ENCODE measurements at regions not wholly inside any gene's neighbourhood (a gene's known extent, or its start where the extent isn't known, plus 50 kb on each side); places are given as distances from the start of the nearest gene placed in this dataset.

- ChIA-PET POLR2A (no interaction called here), CTCF (interaction anchor here (0.6 kb wide), 1 partner anchor 490 kb away, joined by 4 read pairs; no protein-coding TSS in a partner anchor)
- Histone ChIP-seq H3K4me3 (ENCODE audit: low read depth, low read length) (no peak overlapping the region), H3K4me1 (ENCODE audit: control insufficient read depth, insufficient read depth, low read length) (no peaks in the 10 kb centered on the region), H3K9me3 (ENCODE audit: control insufficient read depth, insufficient read depth, low read depth, low read length) (no peaks in the 10 kb centered on the region), H3K36me3 (ENCODE audit: control insufficient read depth in 2 of 2, insufficient read depth in 1 of 2, low read length in 2 of 2) (no peaks in the 10 kb centered on the region), H3K27ac (ENCODE audit: extremely low read depth, low read depth, low read length) (no peak overlapping the region)
- TF ChIP-seq, protein P1, sequence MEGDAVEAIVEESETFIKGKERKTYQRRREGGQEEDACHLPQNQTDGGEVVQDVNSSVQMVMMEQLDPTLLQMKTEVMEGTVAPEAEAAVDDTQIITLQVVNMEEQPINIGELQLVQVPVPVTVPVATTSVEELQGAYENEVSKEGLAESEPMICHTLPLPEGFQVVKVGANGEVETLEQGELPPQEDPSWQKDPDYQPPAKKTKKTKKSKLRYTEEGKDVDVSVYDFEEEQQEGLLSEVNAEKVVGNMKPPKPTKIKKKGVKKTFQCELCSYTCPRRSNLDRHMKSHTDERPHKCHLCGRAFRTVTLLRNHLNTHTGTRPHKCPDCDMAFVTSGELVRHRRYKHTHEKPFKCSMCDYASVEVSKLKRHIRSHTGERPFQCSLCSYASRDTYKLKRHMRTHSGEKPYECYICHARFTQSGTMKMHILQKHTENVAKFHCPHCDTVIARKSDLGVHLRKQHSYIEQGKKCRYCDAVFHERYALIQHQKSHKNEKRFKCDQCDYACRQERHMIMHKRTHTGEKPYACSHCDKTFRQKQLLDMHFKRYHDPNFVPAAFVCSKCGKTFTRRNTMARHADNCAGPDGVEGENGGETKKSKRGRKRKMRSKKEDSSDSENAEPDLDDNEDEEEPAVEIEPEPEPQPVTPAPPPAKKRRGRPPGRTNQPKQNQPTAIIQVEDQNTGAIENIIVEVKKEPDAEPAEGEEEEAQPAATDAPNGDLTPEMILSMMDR (tag by site-specific recombination; IDR thresholded peaks at IDR 0.05) = no peak
- TF ChIP-seq TSHZ1 (tag by site-specific recombination; IDR thresholded peaks at IDR 0.05; ENCODE audit: borderline replicate concordance) = no peak
- TF ChIP-seq ZNF747 (tag by site-specific recombination; IDR thresholded peaks at IDR 0.05) = no peak
- TF ChIP-seq ZSCAN5A (tag by site-specific recombination; IDR thresholded peaks at IDR 0.05) = no peak
- no peak for TF ChIP-seq ZNF292 (tag by site-specific recombination; IDR thresholded peaks at IDR 0.05; ENCODE audit: borderline replicate concordance, low read depth)
- no peak for TF ChIP-seq ZNF10 (tag by site-specific recombination; IDR thresholded peaks at IDR 0.05)
- TF ChIP-seq SETDB1 (IDR thresholded peaks at IDR 0.05; ENCODE audit: insufficient read length, low read length) = no peak
- no peak for TF ChIP-seq ZNF555 (tag by site-specific recombination; conservative IDR thresholded peaks at IDR 0.05)
- no peak for TF ChIP-seq HOXA7 (CRISPR knock-in tag; IDR thresholded peaks at IDR 0.05; ENCODE audit: borderline replicate concordance)
- TF ChIP-seq ZNF302 (tag by site-specific recombination; IDR thresholded peaks at IDR 0.05; ENCODE audit: low read depth) = no peak
- TF ChIP-seq YY2 (tag by site-specific recombination; IDR thresholded peaks at IDR 0.05) = no peak
These were observed 153.7 kb upstream of the HES1 start for GRCh38 chr3:193982258-193982659.

DNA sequence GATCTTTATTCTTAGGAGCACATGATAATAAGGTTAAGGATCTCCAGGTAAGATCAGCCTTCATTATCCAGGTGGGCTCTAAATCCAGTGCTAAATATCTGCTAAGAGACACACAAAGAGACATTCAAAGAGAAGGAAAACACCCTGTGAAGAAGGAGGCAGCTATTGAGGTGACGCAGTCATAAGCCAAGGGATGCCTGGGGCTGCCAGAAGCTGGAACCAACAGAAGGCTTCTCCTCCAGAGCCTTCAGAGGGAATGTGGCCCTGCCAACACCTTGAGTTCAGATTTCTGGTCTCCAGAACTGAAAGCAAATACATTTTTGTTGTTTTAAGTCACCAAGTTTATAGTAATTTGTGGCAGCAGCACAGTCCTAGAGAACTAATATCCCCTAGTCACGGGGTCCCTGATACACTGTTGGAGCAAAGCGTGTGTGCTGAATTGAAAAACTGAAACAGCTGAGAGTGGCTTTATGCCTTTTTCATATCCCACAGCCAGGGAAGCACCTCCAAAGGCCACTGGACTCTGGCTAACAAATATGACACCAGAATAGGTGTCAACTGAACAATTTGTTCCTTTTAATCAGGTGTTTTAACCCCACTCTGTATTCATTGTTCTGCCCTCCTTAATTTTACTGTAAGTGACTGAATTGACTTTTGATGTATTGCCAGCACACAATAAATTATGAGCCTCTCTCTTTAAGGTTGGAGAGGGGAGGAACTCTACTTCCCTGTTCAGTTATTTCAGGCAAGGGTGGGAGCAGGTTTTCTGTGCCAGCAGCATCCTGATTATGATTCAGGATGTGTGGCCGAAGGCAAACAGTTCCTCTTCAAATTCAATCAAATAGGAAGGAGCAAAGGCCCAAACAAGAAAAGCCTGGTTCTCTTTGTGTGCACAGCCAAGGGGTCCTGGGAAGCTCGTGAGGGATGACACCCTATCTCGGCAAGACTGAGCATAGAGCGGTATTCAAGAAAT, 151.8 kb upstream of the HES1 start:
- ChIA-PET POLR2A (no interaction called here), CTCF (interaction anchor here (0.6 kb wide), 1 partner anchor 196 kb away, joined by 3 read pairs; no protein-coding TSS in a partner anchor)
- no peaks in the 10 kb centered on the region for H3K9me3 ChIP-seq (ENCODE audit: control insufficient read depth, insufficient read depth, low read depth, low read length)
- H3K4me3 ChIP-seq (ENCODE audit: low read depth, low read length) = no peak overlapping the region
- no peaks in the 10 kb centered on the region for H3K36me3 ChIP-seq (ENCODE audit: control insufficient read depth in 2 of 2, insufficient read depth in 1 of 2, low read length in 2 of 2)
- H3K4me1 ChIP-seq (ENCODE audit: control insufficient read depth, insufficient read depth, low read length) = no peaks in the 10 kb centered on the region
- no peak overlapping the region for H3K27ac ChIP-seq (ENCODE audit: extremely low read depth, low read depth, low read length)
- TF ChIP-seq BCL11A (tag by site-specific recombination; IDR thresholded peaks at IDR 0.05; ENCODE audit: low read depth) = no peak
- no peak for TF ChIP-seq ZNF146 (tag by site-specific recombination; IDR thresholded peaks at IDR 0.05)
- no peak for TF ChIP-seq IKZF3 (tag by site-specific recombination; IDR thresholded peaks at IDR 0.05)
- TF ChIP-seq, protein P2, sequence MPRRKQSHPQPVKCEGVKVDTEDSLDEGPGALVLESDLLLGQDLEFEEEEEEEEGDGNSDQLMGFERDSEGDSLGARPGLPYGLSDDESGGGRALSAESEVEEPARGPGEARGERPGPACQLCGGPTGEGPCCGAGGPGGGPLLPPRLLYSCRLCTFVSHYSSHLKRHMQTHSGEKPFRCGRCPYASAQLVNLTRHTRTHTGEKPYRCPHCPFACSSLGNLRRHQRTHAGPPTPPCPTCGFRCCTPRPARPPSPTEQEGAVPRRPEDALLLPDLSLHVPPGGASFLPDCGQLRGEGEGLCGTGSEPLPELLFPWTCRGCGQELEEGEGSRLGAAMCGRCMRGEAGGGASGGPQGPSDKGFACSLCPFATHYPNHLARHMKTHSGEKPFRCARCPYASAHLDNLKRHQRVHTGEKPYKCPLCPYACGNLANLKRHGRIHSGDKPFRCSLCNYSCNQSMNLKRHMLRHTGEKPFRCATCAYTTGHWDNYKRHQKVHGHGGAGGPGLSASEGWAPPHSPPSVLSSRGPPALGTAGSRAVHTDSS (tag by site-specific recombination; IDR thresholded peaks at IDR 0.05) = no peak
- no peak for TF ChIP-seq KLF9 (tag by site-specific recombination; IDR thresholded peaks at IDR 0.05; ENCODE audit: low read depth)
- no peak for TF ChIP-seq ZNF558 (tag by site-specific recombination; IDR thresholded peaks at IDR 0.05)
- TF ChIP-seq ZNF677 (tag by site-specific recombination; IDR thresholded peaks at IDR 0.05) = no peak
- TF ChIP-seq ZNF133 (tag by site-specific recombination; IDR thresholded peaks at IDR 0.05) = no peak
- no peak for TF ChIP-seq ZNF623 (tag by site-specific recombination; IDR thresholded peaks at IDR 0.05)
- no peak for TF ChIP-seq ZNF600 (tag by site-specific recombination; IDR thresholded peaks at IDR 0.05)
- TF ChIP-seq ZNF16 (tag by site-specific recombination; IDR thresholded peaks at IDR 0.05; ENCODE audit: low read depth) = no peak
- no peak for TF ChIP-seq ZNF433 (tag by site-specific recombination; IDR thresholded peaks at IDR 0.05; ENCODE audit: low read depth)
- no peak for TF ChIP-seq ZFP3 (tag by site-specific recombination; IDR thresholded peaks at IDR 0.05; ENCODE audit: low read depth)
- TF ChIP-seq ZNF501 (tag by site-specific recombination; IDR thresholded peaks at IDR 0.05) = no peak
- TF ChIP-seq SALL2 (tag by site-specific recombination; IDR thresholded peaks at IDR 0.05; ENCODE audit: borderline replicate concordance) = no peak

All from HEK293 (cell line).